Peyer's patch (tissue), 4 donors: ENCODE measurements at regions not wholly inside any gene's neighbourhood (a gene's known extent, or its start where the extent isn't known, plus 50 kb on each side); places are given as distances from the start of the nearest gene placed in this dataset.

Experiments
- DNase-seq, 3 donors: peaks; one replicate each; pipeline ENCODE4 v3.0.0-alpha.2; 2017 to 2019
- H3K27ac ChIP-seq, 4 donors: fragments of 200-600 bp; sonication (generic); one replicate each; pipeline ENCODE4 v1.5.1; 2016 to 2019
- H3K27me3 ChIP-seq, 2 donors: fragments of 200-600 bp; sonication (generic); one replicate each; pipeline ENCODE4 v1.5.1; 2019
- H3K36me3 ChIP-seq, 3 donors: fragments of 200-600 bp; sonication (generic); one replicate each; pipeline ENCODE4 v1.5.1; 2016 to 2019
- H3K4me1 ChIP-seq, 4 donors: fragments of 200-600 bp; sonication (generic); one replicate each; pipeline ENCODE4 v1.5.1; 2016 to 2019
- H3K4me3 ChIP-seq, 4 donors: fragments of 200-600 bp; sonication (generic); 1 replicate in 3 of 4; 2 replicates in 1 of 4; pipeline ENCODE4 v1.5.1; 2016 to 2019; ENCODE audit warnings: mild to moderate bottlenecking in 1 of 4
- H3K9me3 ChIP-seq, 4 donors: fragments of 200-600 bp; sonication (generic); one replicate each; pipeline ENCODE4 v1.5.1; 2016 to 2019; ENCODE audit warnings: mild to moderate bottlenecking in 1 of 4
- POLR2A ChIP-seq, 2 donors: fragments of 450-650 bp; IDR thresholded peaks; one replicate each; pipeline ENCODE4 v1.5.1; 2017; ENCODE audit warnings: antibody characterized with exemption in 2 of 2, mild to moderate bottlenecking in 2 of 2, moderate library complexity in 2 of 2
- TF ChIP-seq, protein P1 (sequence below), 6 experiments: fragments of 450-650 bp in 4 of 6; fragments of 200-600 bp in 2 of 6; sonication (generic) in 1 of 6; IDR thresholded peaks; one replicate each; pipeline ENCODE4 v1.5.1; 2017 to 2019; ENCODE audit warnings: antibody characterized with exemption in 6 of 6, mild to moderate bottlenecking in 3 of 6, moderate library complexity in 1 of 6

DNA sequence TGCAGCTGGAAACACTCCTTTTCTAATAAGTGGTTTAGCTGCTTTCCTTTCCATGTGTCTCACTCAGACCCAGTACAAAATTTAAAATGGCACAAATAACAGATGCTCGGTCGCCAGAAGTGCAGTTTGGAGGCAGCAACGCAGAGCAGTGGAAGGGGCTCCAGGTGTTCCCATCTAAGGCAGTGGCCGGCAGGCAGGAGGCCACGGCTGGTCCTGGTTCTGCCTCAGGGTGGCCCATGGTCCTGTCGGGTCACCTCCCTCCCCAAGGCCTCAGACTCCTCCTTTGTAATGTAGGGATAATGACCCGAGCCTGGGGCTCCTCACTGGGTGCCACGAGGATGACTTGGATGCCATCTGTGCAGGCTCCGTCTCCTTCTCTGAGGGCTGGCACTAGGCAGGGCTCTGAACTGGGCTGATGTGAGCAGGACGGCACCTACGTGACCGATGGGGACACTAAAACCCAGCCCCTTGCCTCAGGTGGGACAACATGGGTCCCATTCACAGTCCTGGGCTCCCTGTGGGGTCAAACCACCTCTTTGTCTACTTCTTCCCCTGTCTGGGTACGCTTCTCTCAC is 80.9 kb upstream of the SLC66A3 start:
- no peak for DNase-seq
- Histone ChIP-seq H3K9me3 (no peaks in the 10 kb centered on the region), H3K27ac (peak overlapping the region in 1 of 4 donors; percentile 42), H3K4me3 (no peak overlapping the region), H3K27me3 (no peaks in the 10 kb centered on the region), H3K4me1 (no peaks in the 10 kb centered on the region), H3K36me3 (no peaks in the 10 kb centered on the region)
- TF ChIP-seq POLR2A (IDR thresholded peaks at IDR 0.05) = no peak
- TF ChIP-seq, protein P1, sequence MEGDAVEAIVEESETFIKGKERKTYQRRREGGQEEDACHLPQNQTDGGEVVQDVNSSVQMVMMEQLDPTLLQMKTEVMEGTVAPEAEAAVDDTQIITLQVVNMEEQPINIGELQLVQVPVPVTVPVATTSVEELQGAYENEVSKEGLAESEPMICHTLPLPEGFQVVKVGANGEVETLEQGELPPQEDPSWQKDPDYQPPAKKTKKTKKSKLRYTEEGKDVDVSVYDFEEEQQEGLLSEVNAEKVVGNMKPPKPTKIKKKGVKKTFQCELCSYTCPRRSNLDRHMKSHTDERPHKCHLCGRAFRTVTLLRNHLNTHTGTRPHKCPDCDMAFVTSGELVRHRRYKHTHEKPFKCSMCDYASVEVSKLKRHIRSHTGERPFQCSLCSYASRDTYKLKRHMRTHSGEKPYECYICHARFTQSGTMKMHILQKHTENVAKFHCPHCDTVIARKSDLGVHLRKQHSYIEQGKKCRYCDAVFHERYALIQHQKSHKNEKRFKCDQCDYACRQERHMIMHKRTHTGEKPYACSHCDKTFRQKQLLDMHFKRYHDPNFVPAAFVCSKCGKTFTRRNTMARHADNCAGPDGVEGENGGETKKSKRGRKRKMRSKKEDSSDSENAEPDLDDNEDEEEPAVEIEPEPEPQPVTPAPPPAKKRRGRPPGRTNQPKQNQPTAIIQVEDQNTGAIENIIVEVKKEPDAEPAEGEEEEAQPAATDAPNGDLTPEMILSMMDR (IDR thresholded peaks at IDR 0.05) = no peak

DNA sequence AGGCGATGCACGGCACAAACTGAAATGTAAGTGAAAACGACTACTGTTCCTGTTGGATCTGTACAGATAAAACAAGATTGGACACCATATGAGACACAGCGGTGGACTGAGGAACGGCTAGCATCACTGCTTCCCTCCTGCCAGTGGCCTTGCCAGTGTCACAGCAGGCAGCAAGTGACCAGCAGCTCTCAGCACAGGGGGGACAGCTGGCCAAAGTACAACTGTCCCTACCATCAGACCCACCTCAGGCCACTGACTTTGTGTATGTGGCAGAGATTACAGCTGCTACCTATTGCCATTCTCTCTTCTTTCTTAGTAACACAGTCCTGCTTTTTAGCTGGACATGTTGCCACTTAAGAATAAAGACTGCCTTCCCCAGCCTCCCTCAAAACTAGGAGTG is 80.0 kb upstream of the SLC66A3 start:
- no peak for DNase-seq
- H3K36me3 ChIP-seq = no peaks in the 10 kb centered on the region
- H3K4me3 ChIP-seq = no peak overlapping the region
- H3K27ac ChIP-seq = no peak overlapping the region
- H3K4me1 ChIP-seq = no peaks in the 10 kb centered on the region
- no peaks in the 10 kb centered on the region for H3K27me3 ChIP-seq
- no peaks in the 10 kb centered on the region for H3K9me3 ChIP-seq
- TF ChIP-seq, protein P1 (IDR thresholded peaks at IDR 0.05) = no peak
- TF ChIP-seq POLR2A (IDR thresholded peaks at IDR 0.05) = no peak

DNA sequence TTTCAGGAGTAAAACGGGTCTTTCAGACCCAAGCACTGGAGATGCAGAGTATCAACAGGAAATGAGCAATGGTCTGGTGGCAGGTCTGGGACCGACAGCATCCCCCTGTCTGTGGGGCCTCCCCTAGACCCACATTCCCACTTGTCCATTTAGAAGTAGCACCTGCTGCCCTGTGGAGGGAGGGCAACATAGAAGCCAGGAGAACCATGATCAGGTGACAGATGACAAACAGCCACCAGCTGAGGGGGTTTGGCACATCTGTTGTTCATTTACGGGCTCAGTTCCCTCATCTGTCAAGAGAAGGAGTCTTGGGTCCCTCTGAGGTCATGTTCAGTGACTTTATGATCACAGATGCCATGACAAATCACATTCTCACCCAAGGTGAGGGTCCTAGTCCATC is 77.9 kb upstream of the SLC66A3 start:
- Histone ChIP-seq H3K4me3 (no peak overlapping the region), H3K27me3 (no peaks in the 10 kb centered on the region), H3K36me3 (no peaks in the 10 kb centered on the region), H3K9me3 (no peaks in the 10 kb centered on the region), H3K27ac (no peak overlapping the region), H3K4me1 (no peaks in the 10 kb centered on the region)
- TF ChIP-seq, protein P1 (IDR thresholded peaks at IDR 0.05) = no peak
- no peak for TF ChIP-seq POLR2A (IDR thresholded peaks at IDR 0.05)
- DNase-seq = no peak

DNA sequence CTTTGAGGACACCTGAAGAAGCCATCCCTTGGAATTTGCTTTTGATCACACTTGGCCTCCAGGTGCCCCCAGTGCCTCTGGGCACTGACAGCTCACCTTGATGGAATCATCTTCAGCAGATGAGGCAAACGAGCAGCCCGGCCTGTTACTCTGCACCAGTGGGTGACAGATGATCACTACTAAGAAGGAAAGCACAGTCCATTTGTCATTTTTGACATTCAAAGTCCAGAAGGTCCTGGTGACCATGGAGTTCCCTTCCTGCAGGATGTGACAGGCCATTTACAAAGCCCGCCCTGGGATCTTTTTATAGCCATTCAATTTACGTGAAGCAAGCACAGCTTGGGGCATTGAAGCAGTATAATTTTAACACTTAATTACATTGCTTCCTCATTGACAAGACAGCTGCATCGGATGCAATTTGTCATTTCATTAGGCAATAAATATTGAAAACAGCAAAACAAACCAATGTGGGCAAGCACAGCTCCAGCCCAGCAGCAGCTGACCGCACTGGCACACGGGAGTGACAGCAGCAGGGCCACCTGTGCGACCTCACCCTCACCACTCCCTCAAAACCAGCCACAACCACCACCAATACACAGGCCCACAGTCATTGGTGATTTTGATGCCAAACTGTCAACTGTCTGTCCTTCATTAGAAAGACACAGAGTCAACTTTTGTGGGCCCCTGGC is 76.0 kb upstream of the SLC66A3 start:
- TF ChIP-seq, protein P1 (IDR thresholded peaks at IDR 0.05) = no peak
- TF ChIP-seq POLR2A (IDR thresholded peaks at IDR 0.05) = no peak
- Histone ChIP-seq H3K27me3 (no peaks in the 10 kb centered on the region), H3K36me3 (no peaks in the 10 kb centered on the region), H3K4me1 (no peaks in the 10 kb centered on the region), H3K9me3 (no peaks in the 10 kb centered on the region), H3K27ac (no peak overlapping the region), H3K4me3 (no peak overlapping the region)
- no peak for DNase-seq

DNA sequence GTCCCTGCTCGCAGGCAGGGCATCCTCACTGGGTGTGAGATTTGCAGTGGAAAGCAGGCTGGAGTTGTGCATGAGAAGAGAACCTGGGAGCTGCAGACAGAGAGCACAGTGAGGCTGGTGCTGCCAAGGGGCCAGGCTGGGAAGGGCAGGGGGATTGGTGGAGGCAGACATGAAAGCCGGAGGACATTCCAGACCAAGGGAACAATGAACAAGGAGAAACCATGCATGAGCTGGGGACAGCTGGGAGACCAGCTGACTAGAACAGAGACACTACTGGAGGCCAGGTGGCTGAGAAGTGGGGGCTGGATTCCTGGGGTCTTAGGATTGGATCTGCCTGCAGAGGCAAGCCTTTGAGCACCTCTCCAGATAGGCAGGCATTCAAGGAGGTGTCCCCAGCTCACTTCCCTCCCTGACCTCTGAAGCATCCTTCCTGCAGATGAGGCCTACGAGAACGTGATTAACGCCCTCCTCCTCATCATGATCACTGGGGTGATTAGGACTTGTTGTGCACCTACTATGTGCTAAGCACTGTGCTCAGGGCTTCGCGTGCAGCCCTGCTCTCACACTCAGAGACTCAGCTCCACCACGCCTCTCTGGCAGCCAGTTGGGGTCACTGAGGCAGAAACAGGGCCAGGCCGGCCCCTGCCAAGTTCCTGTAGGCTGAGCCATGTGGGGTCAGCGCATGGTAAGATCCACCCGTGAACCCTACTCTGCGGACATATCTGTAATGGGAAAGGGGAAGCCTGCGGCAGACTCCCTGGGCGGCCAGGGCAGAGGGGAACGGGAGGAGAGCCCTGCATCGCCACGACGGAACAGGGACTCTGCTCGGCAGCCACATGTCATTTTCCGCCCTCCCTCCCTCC is 74.8 kb upstream of the SLC66A3 start:
- Histone ChIP-seq H3K36me3 (no peaks in the 10 kb centered on the region), H3K9me3 (no peaks in the 10 kb centered on the region), H3K27me3 (no peaks in the 10 kb centered on the region), H3K4me1 (no peaks in the 10 kb centered on the region), H3K4me3 (no peak overlapping the region), H3K27ac (no peak overlapping the region)
- DNase-seq = no peak
- TF ChIP-seq, protein P1 (IDR thresholded peaks at IDR 0.05) = no peak
- no peak for TF ChIP-seq POLR2A (IDR thresholded peaks at IDR 0.05)
